HG03565 (cell line): ENCODE measurements at regions not wholly inside any gene's neighbourhood (a gene's known extent, or its start where the extent isn't known, plus 50 kb on each side); places are given as distances from the start of the nearest gene placed in this dataset.

Experiments used
- ATAC-seq: cut with Tn5 transposase; IDR thresholded peaks from one replicate; pipeline ENCODE4 v1.9.1; 2021; ENCODE audit warnings: mild to moderate bottlenecking, moderate library complexity; ENCODE audit not compliant: unreplicated experiment

- no peak for ATAC-seq
Measured at GRCh38 chr6:43838276-43839036, 68.4 kb downstream of the VEGFA start.

- ATAC-seq = no peak
Measured at GRCh38 chr6:43837507-43837906, 67.5 kb downstream of the VEGFA start.

DNA sequence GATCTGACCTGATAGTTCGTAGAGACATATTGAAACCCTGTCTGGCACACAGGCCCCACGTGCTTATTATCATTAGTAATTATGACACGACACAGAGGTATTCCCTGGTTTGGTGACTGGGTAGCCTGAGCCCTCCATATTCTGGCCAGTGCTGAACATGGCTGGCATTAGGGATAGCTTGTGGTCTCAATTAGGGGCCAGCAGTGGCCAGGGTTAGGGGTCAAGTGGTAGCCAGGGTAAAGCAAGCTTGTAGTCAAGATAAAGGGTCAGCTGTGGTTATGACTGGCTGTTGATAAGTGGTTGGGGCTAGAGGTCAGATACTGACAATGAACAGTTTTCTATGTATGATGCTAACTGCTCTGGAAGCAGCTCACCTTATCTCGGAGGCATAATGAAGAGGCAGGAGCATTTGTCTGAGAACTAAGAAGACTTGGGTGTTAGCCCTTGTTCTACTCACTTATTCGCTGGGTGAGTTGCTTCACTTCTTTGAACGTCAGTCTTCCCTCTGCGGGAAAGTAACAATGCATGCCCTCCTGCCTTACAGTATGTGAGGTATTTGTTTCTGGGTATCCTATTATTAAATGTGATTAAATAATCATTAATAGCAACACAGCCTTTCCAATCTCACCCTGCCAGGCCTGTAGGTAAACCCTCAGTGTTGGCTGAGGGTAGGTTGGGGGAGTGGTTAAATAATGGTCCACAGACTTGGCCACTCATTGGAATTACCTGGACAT, 66.7 kb downstream of the VEGFA start:
- ATAC-seq = no peak
